ENCODE measurements at regions not wholly inside any gene's neighbourhood (a gene's known extent, or its start where the extent isn't known, plus 50 kb on each side); places are given as distances from the start of the nearest gene placed in this dataset.

DNA sequence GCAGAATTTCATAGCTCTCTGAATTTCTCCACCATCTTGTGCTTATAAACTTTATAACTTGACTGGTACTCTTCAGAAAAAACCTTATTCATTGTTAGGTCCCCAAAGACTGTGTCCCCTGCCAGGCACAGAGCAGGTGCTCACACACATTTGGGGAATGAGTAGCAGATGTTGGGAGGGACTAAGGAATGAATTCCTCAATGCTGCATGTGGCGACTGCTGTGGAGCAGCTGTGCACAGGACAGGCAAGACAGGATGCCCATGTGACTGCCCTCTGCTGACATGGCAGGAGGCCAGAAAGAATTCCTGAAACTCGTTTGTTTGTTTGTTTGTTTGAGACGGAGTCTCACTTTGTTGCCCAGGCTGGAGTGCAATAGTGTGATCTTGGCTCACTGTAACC is 122.3 kb upstream of the ITGA6 start:
- Histone ChIP-seq H3K9me3 (ENCODE audit: insufficient read depth, low read length, severe bottlenecking) (no peaks in the 10 kb centered on the region), H3K27ac (ENCODE audit: low read length) (no peak overlapping the region), H3K4me1 (ENCODE audit: insufficient read depth, low read length) (no peaks in the 10 kb centered on the region), H3K27me3 (ENCODE audit: insufficient read depth, low read length, poor library complexity) (no peaks in the 10 kb centered on the region), H4K20me1 (ENCODE audit: insufficient read depth, low read length) (no peaks in the 10 kb centered on the region), H3K79me2 (ENCODE audit: insufficient read depth, low read length) (no peaks in the 10 kb centered on the region), H3K4me2 (ENCODE audit: insufficient read depth, low read length) (no peak overlapping the region), H2AFZ (ENCODE audit: low read depth, low read length) (no peak overlapping the region), H3K36me3 (ENCODE audit: insufficient read depth, low read length) (no peaks in the 10 kb centered on the region), H3K9ac (ENCODE audit: low read depth, low read length) (no peak overlapping the region), H3K4me3 (ENCODE audit: low read depth in 1 of 2, low read length in 2 of 2) (no peak overlapping the region)
- no peak for TF ChIP-seq EZH2 (IDR thresholded peaks at IDR 0.05; ENCODE audit: borderline replicate concordance, low read depth, low read length, severe bottlenecking)
- TF ChIP-seq, protein P1, sequence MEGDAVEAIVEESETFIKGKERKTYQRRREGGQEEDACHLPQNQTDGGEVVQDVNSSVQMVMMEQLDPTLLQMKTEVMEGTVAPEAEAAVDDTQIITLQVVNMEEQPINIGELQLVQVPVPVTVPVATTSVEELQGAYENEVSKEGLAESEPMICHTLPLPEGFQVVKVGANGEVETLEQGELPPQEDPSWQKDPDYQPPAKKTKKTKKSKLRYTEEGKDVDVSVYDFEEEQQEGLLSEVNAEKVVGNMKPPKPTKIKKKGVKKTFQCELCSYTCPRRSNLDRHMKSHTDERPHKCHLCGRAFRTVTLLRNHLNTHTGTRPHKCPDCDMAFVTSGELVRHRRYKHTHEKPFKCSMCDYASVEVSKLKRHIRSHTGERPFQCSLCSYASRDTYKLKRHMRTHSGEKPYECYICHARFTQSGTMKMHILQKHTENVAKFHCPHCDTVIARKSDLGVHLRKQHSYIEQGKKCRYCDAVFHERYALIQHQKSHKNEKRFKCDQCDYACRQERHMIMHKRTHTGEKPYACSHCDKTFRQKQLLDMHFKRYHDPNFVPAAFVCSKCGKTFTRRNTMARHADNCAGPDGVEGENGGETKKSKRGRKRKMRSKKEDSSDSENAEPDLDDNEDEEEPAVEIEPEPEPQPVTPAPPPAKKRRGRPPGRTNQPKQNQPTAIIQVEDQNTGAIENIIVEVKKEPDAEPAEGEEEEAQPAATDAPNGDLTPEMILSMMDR (IDR thresholded peaks at IDR 0.05; ENCODE audit: borderline replicate concordance, extremely low read depth, low read length, poor library complexity, severe bottlenecking), result no peak
- no peak for DNase-seq
- no peak for ATAC-seq (ENCODE audit: insufficient read depth, low read depth)

DNA sequence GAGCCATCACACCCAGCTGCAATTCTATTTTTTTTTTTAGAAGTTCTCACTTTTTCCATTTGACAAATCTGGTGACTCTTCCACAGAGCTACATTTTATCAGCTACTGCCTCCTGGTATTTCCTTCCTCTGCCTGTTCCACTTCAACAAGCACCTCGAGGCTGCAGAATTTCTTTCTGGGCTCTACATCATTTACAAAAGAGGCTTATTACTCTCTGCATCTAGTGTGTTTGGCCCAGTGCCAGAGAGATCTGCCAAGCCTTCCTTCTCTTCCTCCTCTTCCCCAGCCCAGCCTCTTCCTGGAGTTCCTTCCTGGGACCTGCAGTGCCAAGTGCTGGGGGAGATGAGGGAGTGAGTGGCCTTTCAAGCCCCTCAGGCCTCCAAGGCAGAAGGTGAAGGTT is 119.6 kb upstream of the ITGA6 start:
- H3K9me3 ChIP-seq (ENCODE audit: insufficient read depth, low read length, severe bottlenecking), result no peaks in the 10 kb centered on the region
- no peak overlapping the region for H3K27ac ChIP-seq (ENCODE audit: low read length)
- DNase-seq (no peak), ATAC-seq (ENCODE audit: insufficient read depth, low read depth) (no peak)
- H2AFZ ChIP-seq (ENCODE audit: low read depth, low read length), result no peak overlapping the region
- TF ChIP-seq, protein P1 (IDR thresholded peaks at IDR 0.05; ENCODE audit: borderline replicate concordance, extremely low read depth, low read length, poor library complexity, severe bottlenecking), result no peak
- no peak for TF ChIP-seq EZH2 (IDR thresholded peaks at IDR 0.05; ENCODE audit: borderline replicate concordance, low read depth, low read length, severe bottlenecking)
- H3K4me3 ChIP-seq (ENCODE audit: low read depth in 1 of 2, low read length in 2 of 2), result no peak overlapping the region
- H3K4me2 ChIP-seq (ENCODE audit: insufficient read depth, low read length), result no peak overlapping the region
- H3K4me1 ChIP-seq (ENCODE audit: insufficient read depth, low read length), result no peaks in the 10 kb centered on the region
- H3K27me3 ChIP-seq (ENCODE audit: insufficient read depth, low read length, poor library complexity), result no peaks in the 10 kb centered on the region
- no peak overlapping the region for H3K9ac ChIP-seq (ENCODE audit: low read depth, low read length)
- no peaks in the 10 kb centered on the region for H3K36me3 ChIP-seq (ENCODE audit: insufficient read depth, low read length)
- H3K79me2 ChIP-seq (ENCODE audit: insufficient read depth, low read length), result no peaks in the 10 kb centered on the region
- H4K20me1 ChIP-seq (ENCODE audit: insufficient read depth, low read length), result no peaks in the 10 kb centered on the region

- TF ChIP-seq, protein P1 (IDR thresholded peaks at IDR 0.05; ENCODE audit: borderline replicate concordance, extremely low read depth, low read length, poor library complexity, severe bottlenecking), result no peak
- TF ChIP-seq EZH2 (IDR thresholded peaks at IDR 0.05; ENCODE audit: borderline replicate concordance, low read depth, low read length, severe bottlenecking), result no peak
- Histone ChIP-seq H3K9me3 (ENCODE audit: insufficient read depth, low read length, severe bottlenecking) (no peaks in the 10 kb centered on the region), H3K27me3 (ENCODE audit: insufficient read depth, low read length, poor library complexity) (no peaks in the 10 kb centered on the region), H3K36me3 (ENCODE audit: insufficient read depth, low read length) (no peaks in the 10 kb centered on the region), H3K4me3 (ENCODE audit: low read depth in 1 of 2, low read length in 2 of 2) (no peak overlapping the region), H3K9ac (ENCODE audit: low read depth, low read length) (no peak overlapping the region), H4K20me1 (ENCODE audit: insufficient read depth, low read length) (no peaks in the 10 kb centered on the region), H3K27ac (ENCODE audit: low read length) (no peak overlapping the region), H2AFZ (ENCODE audit: low read depth, low read length) (no peak overlapping the region), H3K79me2 (ENCODE audit: insufficient read depth, low read length) (no peaks in the 10 kb centered on the region), H3K4me2 (ENCODE audit: insufficient read depth, low read length) (no peak overlapping the region), H3K4me1 (ENCODE audit: insufficient read depth, low read length) (no peaks in the 10 kb centered on the region)
- DNase-seq, result no peak
- ATAC-seq (ENCODE audit: insufficient read depth, low read depth), result no peak
Observed at GRCh38 chr2:172308253-172308935, 119.0 kb upstream of the ITGA6 start.
